HK-2 (cell line): ENCODE measurements at regions not wholly inside any gene's neighbourhood (a gene's known extent, or its start where the extent isn't known, plus 50 kb on each side); places are given as distances from the start of the nearest gene placed in this dataset.
"Not testable (repeated sequence)": the region's sequence is repeated elsewhere in the genome, so short reads cannot be mapped to it uniquely, and the experiment has no call there.

ENCODE experiments used
- DNase-seq: peaks from one replicate; pipeline ENCODE4 v3.0.0-alpha.2; 2018; ENCODE audit not compliant: unreplicated experiment

DNA sequence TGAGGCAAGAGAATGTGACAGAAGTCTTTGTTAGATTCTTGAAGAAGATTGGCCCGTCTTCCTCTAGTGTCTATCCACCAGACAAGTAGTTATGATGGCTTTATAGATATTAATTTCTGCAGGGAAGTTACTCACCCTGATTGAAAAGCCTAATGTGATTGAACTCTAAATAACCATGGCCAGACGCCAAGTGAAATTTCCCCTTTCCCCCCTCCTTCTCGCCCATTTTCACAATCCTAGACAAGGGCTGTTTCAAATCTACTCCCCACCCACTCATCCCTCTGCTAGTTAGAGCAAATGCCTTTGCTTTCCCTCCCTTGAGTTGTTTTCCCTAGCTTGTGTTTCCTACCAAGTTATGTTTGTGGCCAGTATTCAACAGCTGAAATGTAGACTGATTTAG lies 182.5 kb downstream of the TMEM167A start:
- no peak for DNase-seq

DNA sequence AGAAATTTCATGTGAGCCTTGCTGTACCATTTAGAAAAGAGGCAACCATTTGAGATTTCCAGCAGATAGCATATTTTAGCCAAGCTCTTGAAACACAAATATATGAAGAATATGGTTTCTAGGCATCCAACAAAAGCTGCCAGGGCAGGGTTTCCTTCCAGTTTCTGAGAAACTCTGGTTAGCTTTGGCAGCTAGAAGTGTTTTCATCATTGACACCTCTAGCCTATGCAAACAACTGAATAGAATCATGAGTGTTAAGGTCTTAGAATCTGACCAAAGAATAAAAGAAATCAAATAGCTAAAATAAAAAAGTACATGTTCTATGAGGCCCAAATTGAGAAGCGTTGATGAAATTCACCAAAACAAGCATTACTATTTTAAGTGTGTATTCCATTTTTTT lies 188.1 kb downstream of the TMEM167A start:
- DNase-seq: no peak

DNA sequence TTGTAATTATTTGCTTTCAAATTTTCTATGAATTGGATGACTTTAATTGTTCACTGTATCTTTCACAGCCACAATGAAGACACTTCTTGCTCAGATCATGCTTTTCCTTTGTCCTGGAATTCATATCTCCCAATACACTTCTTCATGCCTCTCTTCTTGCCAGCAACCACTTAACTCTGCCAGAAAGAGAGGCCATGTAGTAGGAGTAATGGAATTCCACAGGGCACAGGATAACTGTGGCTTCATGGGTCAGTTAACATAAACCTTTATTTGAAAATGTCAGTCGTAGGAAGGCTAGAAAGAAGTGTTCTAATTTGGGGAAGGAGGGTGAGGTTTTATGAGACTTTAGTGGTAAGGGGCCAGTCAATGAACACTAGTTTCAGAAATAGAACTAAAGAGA lies 190.3 kb downstream of the TMEM167A start:
- DNase-seq: no peak

DNA sequence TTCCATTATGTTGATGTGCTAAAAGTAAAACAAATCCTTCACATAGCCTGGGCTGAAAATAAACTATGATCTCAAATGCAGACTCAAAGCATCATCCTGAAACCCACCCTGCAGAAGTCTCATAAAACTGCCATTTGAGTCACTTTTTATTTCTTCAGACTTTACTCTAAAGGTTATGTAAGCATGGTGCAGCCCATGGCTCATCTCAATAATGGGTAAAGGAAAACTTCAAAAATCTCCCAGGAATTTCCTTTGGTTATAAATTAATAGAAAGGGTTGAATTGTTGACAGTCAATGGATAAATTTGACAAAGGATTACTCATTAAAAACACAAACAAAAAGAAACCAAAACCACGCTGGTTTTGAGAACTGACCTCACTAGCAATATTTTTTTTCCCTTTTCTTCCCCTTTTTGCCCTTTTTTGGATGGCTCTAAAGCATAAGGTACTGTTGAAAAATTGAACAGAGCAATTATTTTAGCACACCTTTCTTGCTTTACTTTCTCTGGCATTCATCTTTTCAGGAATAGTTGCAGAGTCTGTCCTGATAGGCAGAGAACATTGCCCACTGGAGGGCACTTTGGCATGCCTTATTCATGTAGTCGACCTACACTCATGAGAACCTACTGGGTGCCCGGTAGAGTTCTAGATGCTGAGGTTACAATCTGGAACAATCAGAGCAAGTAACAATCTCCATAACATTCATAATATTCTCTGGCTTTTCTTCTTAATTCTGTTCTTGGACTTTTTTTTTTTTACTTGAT lies 191.4 kb downstream of the TMEM167A start:
- DNase-seq: no peak

DNA sequence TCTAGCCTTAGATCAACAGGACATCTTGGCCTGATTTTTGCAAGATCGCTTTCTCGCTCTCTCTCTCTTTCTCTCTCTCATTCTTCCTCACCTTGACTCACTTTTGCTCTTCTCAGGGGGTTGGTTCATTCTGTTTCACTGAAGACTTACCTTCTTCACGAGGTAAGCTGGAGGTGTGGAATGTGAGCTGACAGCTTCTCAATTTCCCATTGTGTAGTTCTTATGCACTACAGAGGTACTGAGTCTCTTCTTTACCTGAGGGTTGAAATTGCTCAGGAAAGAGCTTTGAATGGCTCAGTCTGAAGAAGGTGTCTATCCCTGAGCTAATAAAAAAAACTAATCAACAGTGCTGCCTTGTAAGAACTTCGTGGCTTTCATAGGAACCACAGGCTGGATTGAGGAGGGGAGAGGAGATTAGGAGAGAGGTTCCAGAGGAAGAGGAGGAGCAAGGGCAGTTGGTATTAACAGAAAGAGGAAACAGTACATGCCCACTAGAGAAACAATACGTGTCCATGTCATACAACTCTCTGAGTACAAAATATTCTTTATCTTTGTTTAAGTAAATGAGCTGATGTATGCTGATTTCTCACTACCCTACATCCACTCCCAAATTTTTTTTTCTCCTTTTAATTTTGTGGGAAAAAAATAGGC lies 192.2 kb downstream of the TMEM167A start:
- no peak for DNase-seq

GRCh38 chr5:82882316-82882715 lies 194.9 kb downstream of the TMEM167A start:
- no peak for DNase-seq

DNA sequence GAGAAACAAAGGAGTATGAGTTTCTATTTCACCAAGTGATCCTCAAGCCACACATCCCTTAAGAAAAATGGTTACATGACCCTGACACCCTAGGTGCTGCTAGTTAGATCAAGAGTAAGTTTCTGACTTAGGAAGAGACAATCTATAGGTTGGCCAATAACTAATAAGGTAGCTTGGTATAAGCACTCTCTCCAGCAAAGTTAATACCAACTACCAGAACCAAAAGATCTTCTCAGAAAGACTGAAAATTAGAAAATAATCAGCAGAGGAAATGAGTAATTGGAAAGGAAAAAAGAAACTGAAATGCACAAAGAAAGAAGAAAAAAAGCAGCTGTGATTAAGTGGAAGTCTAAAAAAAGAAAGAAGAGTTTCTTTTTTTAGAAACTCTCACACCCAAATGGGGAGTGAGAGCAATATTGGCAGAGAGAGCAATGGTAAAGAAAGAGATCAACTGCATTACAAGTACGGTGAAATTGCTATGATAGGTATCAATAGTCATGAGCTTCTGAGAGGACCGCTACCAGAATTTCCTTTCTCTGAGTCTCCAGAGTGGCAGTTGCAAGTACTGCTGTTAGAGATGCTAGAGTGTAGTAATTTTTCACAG lies 195.5 kb downstream of the TMEM167A start:
- DNase-seq: no peak

DNA sequence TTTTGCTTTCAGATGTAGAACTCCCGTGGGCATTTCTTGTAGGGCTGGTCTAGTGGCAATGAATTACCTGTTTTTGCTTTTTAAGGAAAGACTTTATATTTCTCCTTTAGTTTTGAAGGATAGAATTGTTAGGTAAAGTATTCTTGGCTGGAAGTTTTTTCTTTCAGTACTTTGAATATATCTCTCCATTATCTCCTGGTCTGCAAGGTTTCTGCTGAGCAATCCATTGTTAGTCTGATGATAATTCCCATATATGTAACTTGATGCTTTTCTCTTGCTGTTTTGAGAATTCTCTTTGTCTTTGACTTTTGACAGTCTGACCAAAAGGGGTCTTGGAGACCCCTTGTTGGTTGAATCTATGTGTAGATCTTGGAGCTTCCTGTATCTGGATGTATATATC lies 198.1 kb downstream of the TMEM167A start:
- DNase-seq: no peak

- no peak for DNase-seq
These were observed 203.7 kb downstream of the TMEM167A start for GRCh38 chr5:82873452-82873851.

GRCh38 chr5:82872321-82873288 lies 204.6 kb downstream of the TMEM167A start:
- not testable (repeated sequence) for DNase-seq

DNA sequence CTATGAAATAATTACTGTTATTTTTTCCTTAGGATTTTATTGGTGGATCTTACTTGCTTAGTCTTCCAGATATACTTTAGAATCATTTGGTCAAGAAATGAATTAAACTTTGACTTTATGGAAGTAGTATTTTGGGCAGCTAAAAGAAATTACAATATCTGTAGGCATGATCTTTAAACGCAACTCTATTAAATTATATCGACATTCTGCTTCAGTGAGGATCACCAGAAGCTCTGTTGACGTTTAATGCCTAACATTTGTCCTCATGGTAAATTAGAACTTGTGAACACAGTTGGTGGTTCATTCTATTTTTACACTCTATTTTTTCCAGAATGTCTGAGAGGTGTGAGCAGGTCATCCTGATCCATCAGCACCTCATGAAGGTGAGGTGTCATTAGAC lies 211.6 kb downstream of the TMEM167A start:
- DNase-seq: no peak

GRCh38 chr5:82863266-82863665 lies 213.9 kb downstream of the TMEM167A start:
- DNase-seq: no peak

- no peak for DNase-seq
These were observed 214.5 kb downstream of the TMEM167A start for GRCh38 chr5:82862711-82863110.

- DNase-seq: no peak
These were observed 214.9 kb downstream of the TMEM167A start for GRCh38 chr5:82862261-82862660.

DNA sequence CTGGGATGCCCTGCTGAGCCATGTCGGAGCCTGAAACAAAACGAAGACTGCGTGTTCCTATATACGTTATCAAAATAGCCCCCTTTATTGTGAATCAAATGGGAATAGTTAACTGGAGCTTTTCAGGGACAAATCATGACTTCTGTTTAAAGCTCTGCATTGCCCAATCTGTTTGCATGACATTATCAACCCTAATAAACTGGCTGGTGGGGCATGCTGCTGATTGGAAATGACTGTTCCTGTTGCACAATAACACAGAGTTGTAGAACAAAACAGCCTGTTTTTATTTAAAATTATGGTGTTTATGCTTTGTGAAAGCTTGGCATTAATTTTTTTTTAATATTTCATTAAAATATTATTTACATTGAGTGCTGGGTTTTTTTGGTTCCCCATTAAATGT lies 215.5 kb downstream of the TMEM167A start:
- no peak for DNase-seq

GRCh38 chr5:82859451-82860140 lies 217.6 kb downstream of the TMEM167A start:
- DNase-seq: no peak

DNA sequence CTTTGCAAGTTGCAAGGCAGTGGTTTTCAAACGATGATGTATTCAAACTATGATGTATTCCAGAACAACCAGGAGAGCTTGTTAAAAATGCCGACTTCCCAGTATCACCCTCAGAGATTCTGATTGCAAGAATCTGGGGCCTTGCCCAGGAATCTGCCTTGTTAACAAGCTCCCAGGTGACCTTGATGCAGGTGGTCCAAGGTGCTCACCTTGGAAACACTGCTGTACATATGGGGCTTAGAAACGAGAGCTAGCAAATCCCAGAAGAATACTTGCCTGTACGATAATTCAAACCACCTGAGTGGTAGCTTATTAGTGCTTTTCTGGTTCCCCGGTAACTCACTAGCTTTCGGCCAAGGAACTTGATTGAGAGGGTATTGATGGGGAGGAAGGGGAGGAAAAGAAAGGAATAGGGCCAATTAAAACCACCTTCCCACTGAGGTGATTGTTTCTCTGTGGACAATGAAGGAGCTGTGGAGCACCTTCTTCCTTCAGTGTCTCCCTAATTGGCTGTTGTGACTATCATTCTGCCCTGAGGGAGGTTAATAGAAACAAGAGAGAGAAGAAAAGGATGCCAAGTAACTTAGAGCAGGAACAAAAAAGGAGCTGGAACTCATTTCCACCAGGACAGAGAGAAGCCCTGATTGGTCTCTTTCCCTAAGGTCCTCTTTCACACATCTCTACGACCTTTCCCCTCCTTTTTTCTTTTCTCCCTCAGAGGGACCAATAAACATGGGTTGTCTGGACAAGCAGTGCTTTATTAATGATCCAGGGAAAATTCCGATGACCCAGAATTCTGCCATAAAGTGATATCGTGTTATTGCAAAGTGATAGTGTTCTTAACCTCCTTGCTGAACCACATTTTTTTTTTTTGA lies 218.8 kb downstream of the TMEM167A start:
- no peak for DNase-seq

- DNase-seq: no peak
These were observed 221.2 kb downstream of the TMEM167A start for GRCh38 chr5:82855893-82856550.

GRCh38 chr5:82854956-82855355 lies 222.2 kb downstream of the TMEM167A start:
- no peak for DNase-seq

DNA sequence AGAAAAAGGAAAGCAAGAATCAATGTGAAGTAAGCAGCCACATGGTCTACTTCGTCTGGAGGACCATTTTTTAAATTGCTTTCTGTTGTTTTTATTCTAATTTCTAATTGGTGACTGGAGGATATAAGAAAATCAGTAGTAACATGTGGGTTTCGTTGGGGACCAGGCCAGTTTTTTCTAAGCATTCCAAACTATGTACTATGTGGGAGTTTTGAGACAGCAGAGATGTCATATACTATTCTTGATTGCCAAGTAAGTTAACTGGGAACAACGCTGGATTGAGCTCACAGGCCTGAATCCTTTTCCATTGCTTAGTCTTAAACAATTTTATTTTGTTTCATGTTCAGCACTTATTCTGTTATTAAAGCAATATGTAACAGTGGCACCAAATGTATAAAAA lies 225.7 kb downstream of the TMEM167A start:
- DNase-seq: no peak
